B cell (primary cell): ENCODE measurements at regions not wholly inside any gene's neighbourhood (a gene's known extent, or its start where the extent isn't known, plus 50 kb on each side); places are given as distances from the start of the nearest gene placed in this dataset.

ENCODE experiments used
- ATAC-seq: fragments of 200-7000 bp; cut with Tn5 transposase; one replicate; pipeline ENCODE4 v1.10.0; 2021; ENCODE audit warnings: low read depth, mild to moderate bottlenecking, moderate number of reproducible peaks, moderate library complexity
- CTCF ChIA-PET: fragments of 350-600 bp; sonication (Branson Sonifier 250); formaldehyde crosslinking; loops from one replicate; lab custom pipeline; 2021; ENCODE audit warnings: antibody characterized with exemption, inconsistent platforms; lab: Charles Lee
- POLR2A ChIA-PET: fragments of 350-600 bp; sonication (Branson Sonifier 250); formaldehyde crosslinking; loops from one replicate; lab custom pipeline; 2021; ENCODE audit warnings: antibody characterized with exemption; lab: Charles Lee
- DNase-seq: peaks from one replicate; pipeline ENCODE4 v3.0.0; 2013
- H2AFZ ChIP-seq: 2 replicates; pipeline ENCODE4 v1.6.1; 2012; ENCODE audit warnings: mild to moderate bottlenecking, low read depth, low read length; ENCODE audit not compliant: insufficient read depth, poor library complexity, severe bottlenecking
- H3K27ac ChIP-seq, 2 donors: 1 replicate in 1 of 2; 2 replicates in 1 of 2; pipeline ENCODE4 v1.5.1; 2012 to 2013; ENCODE audit warnings: low read length in 2 of 2, mild to moderate bottlenecking in 2 of 2, moderate library complexity in 1 of 2
- H3K27me3 ChIP-seq, 4 experiments: fragments of 200-600 bp in 1 of 4; sonication (generic) in 1 of 4; replicated peaks in 1 of 4; 1 replicate in 2 of 4; 2 replicates in 2 of 4; pipeline versions ENCODE4 v1.6.1 to v1.7.0; 2013 to 2016; ENCODE audit warnings: low read length in 3 of 4, mild to moderate bottlenecking in 2 of 4, mixed read lengths in 1 of 4, moderate library complexity in 1 of 4; ENCODE audit not compliant: insufficient read depth in 4 of 4, control insufficient read depth in 3 of 4; ENCODE audit errors: control extremely low read depth in 1 of 4
- H3K36me3 ChIP-seq, 2 experiments: replicated peaks in 1 of 2; 1 replicate in 1 of 2; 2 replicates in 1 of 2; pipeline versions ENCODE4 v1.6.1 to v1.7.1; 2013; ENCODE audit warnings: low read length in 1 of 2; ENCODE audit not compliant: insufficient read depth in 2 of 2, control insufficient read depth in 1 of 2; ENCODE audit errors: control extremely low read depth in 1 of 2, extremely low read depth in 1 of 2
- H3K4me1 ChIP-seq, 2 donors: fragments of 200-600 bp in 1 of 2; sonication (generic) in 1 of 2; 1 replicate in 1 of 2; 2 replicates in 1 of 2; pipeline versions ENCODE4 v1.5.1 to v1.6.1; 2013 to 2017; ENCODE audit warnings: low read length in 2 of 2; ENCODE audit not compliant: control insufficient read depth in 2 of 2, insufficient read depth in 2 of 2
- H3K4me2 ChIP-seq: replicated peaks from 2 replicates; pipeline ENCODE3; 2012; ENCODE audit warnings: mild to moderate bottlenecking, low read depth, low read length; ENCODE audit not compliant: poor library complexity, severe bottlenecking
- H3K4me3 ChIP-seq, 5 experiments: fragments of 200-600 bp in 1 of 5; sonication (generic) in 1 of 5; 1 replicate in 3 of 5; 2 replicates in 2 of 5; pipeline versions ENCODE4 v1.5.1 to v1.7.0; 2011 to 2016; ENCODE audit warnings: low read length in 4 of 5, mild to moderate bottlenecking in 4 of 5, low read depth in 2 of 5, control low read depth in 1 of 5, moderate library complexity in 1 of 5; ENCODE audit not compliant: insufficient read depth in 1 of 5; ENCODE audit errors: control extremely low read depth in 1 of 5, extremely low read depth in 1 of 5
- H3K79me2 ChIP-seq: fragments of 200-600 bp; sonication (generic); one replicate; pipeline ENCODE4 v1.6.0; 2016; ENCODE audit warnings: low read length; ENCODE audit not compliant: control insufficient read depth, insufficient read depth
- H3K9ac ChIP-seq: fragments of 200-600 bp; sonication (generic); 2 replicates; pipeline ENCODE4 v1.6.1; 2017; ENCODE audit warnings: mild to moderate bottlenecking, low read length, moderate library complexity
- H3K9me3 ChIP-seq, 3 donors: one replicate each; pipeline versions ENCODE4 v1.6.1 to v1.7.1; 2013; ENCODE audit warnings: low read length in 2 of 3; ENCODE audit not compliant: control insufficient read depth in 2 of 3, insufficient read depth in 1 of 3; ENCODE audit errors: control extremely low read depth in 1 of 3
- H4K20me1 ChIP-seq: 2 replicates; pipeline ENCODE4 v1.6.0; 2012; ENCODE audit warnings: mild to moderate bottlenecking, low read length; ENCODE audit not compliant: insufficient read depth, control insufficient read depth, poor library complexity, severe bottlenecking
- H3K27ac Mint-ChIP-seq: one replicate; pipeline ENCODE4 v1.8.0; 2021; ENCODE audit warnings: mixed read lengths
- H3K27me3 Mint-ChIP-seq: one replicate; pipeline ENCODE4 v1.8.0; 2021; ENCODE audit warnings: mixed read lengths
- H3K4me1 Mint-ChIP-seq: one replicate; pipeline ENCODE4 v1.8.0; 2021; ENCODE audit warnings: mixed read lengths
- H3K4me3 Mint-ChIP-seq: one replicate; pipeline ENCODE4 v1.8.0; 2021; ENCODE audit warnings: mixed read lengths
- H3K9me3 Mint-ChIP-seq: one replicate; pipeline ENCODE4 v1.8.0; 2022; ENCODE audit warnings: mixed read lengths; ENCODE audit not compliant: insufficient read depth
- CTCF ChIP-seq: fragments of 200-600 bp; IDR thresholded peaks from one replicate; pipeline ENCODE4 v1.8.0; 2022; ENCODE audit warnings: antibody characterized with exemption, mild to moderate bottlenecking
- EZH2 ChIP-seq: IDR thresholded peaks from 2 replicates; pipeline ENCODE4 v1.6.1; 2012; ENCODE audit warnings: borderline replicate concordance, low read depth, mild to moderate bottlenecking, moderate library complexity, low read length; ENCODE audit not compliant: insufficient read depth, poor library complexity, severe bottlenecking
- WGBS: methylation state at CpG from one replicate; pipeline ENCODE4 v1.1.5; 2013; ENCODE audit warnings: missing lambda C conversion rate; ENCODE audit not compliant: insufficient coverage; 5-methylcytosine and 5-hydroxymethylcytosine counted together
- intact Hi-C: fragments of 100-400 bp; cut with micrococcal nuclease; formaldehyde crosslinking; loops from one replicate; pipeline ENCODE4 v1.10.0; 2022

DNA sequence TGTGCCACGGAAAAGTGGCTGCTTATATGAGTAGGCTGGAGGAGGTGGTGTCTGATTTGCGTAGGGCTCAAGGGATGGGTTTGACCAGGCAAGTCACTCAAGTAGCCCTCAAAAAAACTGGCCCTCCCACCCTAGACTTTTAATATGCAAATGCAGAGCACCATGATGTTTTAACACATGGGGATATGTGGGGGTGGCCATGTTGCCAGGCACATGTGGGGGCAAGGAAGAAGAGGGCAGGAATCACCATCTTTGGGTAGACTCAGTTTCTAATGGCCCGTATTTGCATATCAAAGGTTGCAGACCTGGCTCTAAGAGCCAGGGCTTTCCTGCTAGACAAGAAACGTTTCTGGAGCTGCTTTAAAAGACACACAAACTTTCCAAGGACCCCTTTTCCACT lies 307.2 kb upstream of the NDN start:
- no peaks in the 10 kb centered on the region for H3K79me2 ChIP-seq
- no peaks in the 10 kb centered on the region for H3K4me1 ChIP-seq
- H3K4me1 Mint-ChIP-seq: no peaks in the 10 kb centered on the region
- H3K27me3 Mint-ChIP-seq: no peaks in the 10 kb centered on the region
- 71% methylated on average over 3 of the region's 4 CpGs for WGBS
- H3K9me3 Mint-ChIP-seq: peaks cover 7% of the 10 kb centered on the region
- no peak overlapping the region for H3K9ac ChIP-seq
- no peaks in the 10 kb centered on the region for H4K20me1 ChIP-seq
- H3K4me3 Mint-ChIP-seq: no peak overlapping the region
- H3K27me3 ChIP-seq: no peaks in the 10 kb centered on the region
- POLR2A ChIA-PET: no interaction called here
- H2AFZ ChIP-seq: no peak overlapping the region
- no peak overlapping the region for H3K4me2 ChIP-seq
- TF ChIP-seq EZH2 (no peak), CTCF (no peak)
- ATAC-seq (no peak), DNase-seq (no peak)
- no peaks in the 10 kb centered on the region for H3K36me3 ChIP-seq
- intact Hi-C loops: no loop called here
- H3K27ac ChIP-seq: no peak overlapping the region
- H3K4me3 ChIP-seq: no peak overlapping the region
- no peak overlapping the region for H3K27ac Mint-ChIP-seq
- CTCF ChIA-PET: no interaction called here
- peaks cover 2 to 8% (median 6%) of the 10 kb centered on the region in 3 donors for H3K9me3 ChIP-seq

- no peak overlapping the region for H3K9ac ChIP-seq
- ChIA-PET POLR2A (no interaction called here), CTCF (no interaction called here)
- Mint-ChIP-seq H3K9me3 (peaks cover 7% of the 10 kb centered on the region), H3K27me3 (no peaks in the 10 kb centered on the region), H3K4me1 (no peaks in the 10 kb centered on the region), H3K27ac (no peak overlapping the region), H3K4me3 (no peak overlapping the region)
- no peak overlapping the region for H3K27ac ChIP-seq
- peaks cover 3 to 8% (median 8%) of the 10 kb centered on the region in 3 donors for H3K9me3 ChIP-seq
- H4K20me1 ChIP-seq: no peaks in the 10 kb centered on the region
- H2AFZ ChIP-seq: no peak overlapping the region
- no peak for DNase-seq
- H3K4me3 ChIP-seq: no peak overlapping the region
- H3K36me3 ChIP-seq: no peaks in the 10 kb centered on the region
- H3K4me2 ChIP-seq: no peak overlapping the region
- ATAC-seq: no peak
- TF ChIP-seq EZH2 (no peak), CTCF (no peak)
- no peaks in the 10 kb centered on the region for H3K79me2 ChIP-seq
- no peaks in the 10 kb centered on the region for H3K4me1 ChIP-seq
- WGBS: no CpG with 5 or more reads among the region's 1 CpG
- no peaks in the 10 kb centered on the region for H3K27me3 ChIP-seq
- intact Hi-C loops: no loop called here
Measured at GRCh38 chr15:23998056-23998455, 311.0 kb upstream of the NDN start.
